ENCODE measurements at regions not wholly inside any gene's neighbourhood (a gene's known extent, or its start where the extent isn't known, plus 50 kb on each side); places are given as distances from the start of the nearest gene placed in this dataset.
"Not testable (repeated sequence)": the region's sequence is repeated elsewhere in the genome, so short reads cannot be mapped to it uniquely, and the experiment has no call there.

GRCh38 chr7:142636107-142636506 lies 113.2 kb upstream of the PRSS1 start:
- DNase-seq, result not testable (repeated sequence)

GRCh38 chr7:142632271-142633134 lies 116.8 kb upstream of the PRSS1 start:
- DNase-seq, result peak; percentile 62

DNA sequence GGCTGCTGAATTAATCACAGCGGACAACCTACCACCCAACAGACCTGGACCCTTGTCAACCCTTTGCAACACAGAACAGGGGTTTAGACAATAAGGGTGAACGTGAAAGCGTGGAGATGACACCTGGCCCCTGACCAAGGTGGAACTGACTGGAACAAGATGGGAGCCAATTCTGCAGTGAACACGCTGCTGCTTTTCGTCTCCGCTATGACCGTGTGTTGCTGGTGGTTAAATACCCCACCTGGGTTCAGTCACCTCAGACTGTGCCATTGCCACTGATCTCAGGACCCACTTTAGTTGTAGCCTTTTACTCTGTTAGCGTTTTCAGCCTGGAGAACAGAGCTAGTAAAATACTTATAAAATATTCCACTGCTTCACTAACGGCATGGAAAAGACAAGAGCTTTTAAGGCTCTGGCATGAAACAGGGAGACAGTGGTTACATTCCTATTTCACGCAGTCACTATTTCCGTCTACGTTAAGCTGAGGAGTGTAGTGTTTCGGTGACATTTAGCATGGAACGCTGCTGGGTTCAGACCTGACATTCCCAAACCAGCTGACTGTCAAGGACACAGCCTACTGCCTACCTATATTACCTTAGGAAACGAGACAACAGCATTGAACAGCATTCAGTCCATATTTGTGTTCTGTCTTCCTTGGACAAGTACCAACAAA lies 119.5 kb upstream of the PRSS1 start:
- DNase-seq, result no peak

DNA sequence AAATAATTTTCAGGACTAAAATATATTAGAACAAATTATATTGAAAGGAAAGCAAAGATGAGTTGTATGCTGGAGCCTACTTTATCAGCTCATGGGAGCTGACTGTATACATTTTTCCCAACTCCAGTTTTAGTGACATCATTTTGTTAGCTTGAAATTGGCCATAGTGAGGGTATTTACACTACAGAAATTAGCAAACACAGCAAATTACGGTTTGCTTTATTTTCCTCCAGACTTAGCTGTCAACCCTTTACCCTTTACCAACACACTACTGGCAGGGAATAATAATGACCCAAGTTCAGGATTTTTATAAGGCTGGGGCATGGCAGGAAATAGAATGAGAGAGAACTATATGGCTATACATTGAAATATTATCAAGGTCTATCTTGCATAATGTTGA lies 120.3 kb upstream of the PRSS1 start:
- no peak for DNase-seq

DNA sequence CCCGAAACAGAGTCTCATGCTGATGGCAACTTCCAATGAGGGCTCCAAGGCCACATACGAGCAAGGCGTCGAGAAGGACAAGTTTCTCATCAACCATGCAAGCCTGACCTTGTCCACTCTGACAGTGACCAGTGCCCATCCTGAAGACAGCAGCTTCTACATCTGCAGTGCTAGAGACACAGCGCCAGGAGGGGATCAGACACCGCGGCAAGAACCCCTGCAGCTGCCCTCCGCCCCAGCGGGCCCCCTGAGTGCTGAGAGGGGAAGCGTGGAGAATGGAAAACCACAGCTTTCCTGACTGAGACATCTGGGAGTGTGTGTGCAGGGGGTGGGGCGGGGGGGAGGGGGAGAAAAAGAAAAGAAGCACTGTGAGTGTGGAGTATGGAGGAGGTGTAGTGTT lies 122.0 kb upstream of the PRSS1 start:
- DNase-seq, result not testable (repeated sequence)

DNA sequence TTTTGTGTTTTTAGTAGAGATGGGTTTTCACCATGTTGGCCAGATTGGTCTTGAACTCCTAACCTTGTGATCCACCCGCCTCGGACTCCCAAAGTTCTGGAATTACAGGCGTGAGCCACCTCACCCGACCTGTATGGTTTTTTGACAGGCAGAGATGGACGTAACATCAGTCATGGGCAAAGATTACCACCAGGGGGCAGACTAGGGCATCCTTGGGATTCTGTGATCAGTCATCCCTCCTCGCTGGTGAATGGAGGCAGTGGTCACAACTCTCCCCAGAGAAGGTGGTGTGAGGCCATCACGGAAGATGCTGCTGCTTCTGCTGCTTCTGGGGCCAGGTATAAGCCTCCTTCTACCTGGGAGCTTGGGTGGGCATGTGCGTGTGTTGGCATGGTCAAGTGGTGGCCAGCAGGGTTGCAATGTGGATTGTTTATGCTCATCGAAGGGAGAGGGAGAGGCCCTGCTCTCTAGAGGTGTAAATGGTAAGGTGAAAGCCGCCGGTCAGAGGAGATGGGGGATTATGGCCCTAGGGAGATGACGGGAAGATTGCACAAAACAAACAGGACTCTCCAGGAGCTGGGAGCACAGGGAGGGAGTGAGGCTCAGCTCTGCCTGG lies 122.7 kb upstream of the PRSS1 start:
- peak; percentile 74 for DNase-seq

DNA sequence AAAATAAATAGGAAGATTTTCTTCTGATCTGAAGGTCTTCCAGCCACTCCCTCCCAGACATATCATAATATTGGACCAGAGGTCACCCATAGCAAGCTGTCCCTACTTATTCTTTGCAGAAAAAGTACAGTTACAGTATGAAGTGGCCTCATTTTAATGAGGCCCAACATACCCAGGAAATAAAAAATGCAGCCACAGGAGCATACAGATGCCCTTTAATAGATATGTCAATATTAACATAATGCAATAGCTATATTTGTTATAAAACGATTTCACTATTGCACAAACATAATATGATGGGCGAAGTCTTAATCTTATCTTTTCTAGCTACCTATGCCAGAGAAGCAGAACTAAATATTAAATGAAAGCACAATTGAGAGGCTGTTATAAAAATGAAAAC lies 124.1 kb upstream of the PRSS1 start:
- DNase-seq, result not testable (repeated sequence)

DNA sequence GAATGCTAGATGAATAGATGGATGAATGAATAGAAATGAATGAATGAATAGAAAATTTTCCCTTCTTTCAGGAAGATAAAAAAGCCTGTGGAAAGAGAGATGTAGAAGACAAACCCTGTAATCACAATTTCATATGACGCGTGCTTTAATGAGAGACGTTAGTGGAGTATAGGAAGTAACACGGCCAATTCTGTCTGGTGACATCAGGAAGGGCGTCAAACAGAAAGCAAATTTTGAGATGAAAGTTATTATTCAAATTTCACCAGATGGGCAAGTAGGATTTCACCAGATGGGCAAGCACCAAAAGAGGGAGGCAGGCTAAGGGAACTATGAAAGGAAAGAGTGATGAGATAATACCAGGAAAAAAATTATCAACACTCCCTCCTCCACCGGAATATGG lies 128.9 kb upstream of the PRSS1 start:
- DNase-seq, result no peak

DNA sequence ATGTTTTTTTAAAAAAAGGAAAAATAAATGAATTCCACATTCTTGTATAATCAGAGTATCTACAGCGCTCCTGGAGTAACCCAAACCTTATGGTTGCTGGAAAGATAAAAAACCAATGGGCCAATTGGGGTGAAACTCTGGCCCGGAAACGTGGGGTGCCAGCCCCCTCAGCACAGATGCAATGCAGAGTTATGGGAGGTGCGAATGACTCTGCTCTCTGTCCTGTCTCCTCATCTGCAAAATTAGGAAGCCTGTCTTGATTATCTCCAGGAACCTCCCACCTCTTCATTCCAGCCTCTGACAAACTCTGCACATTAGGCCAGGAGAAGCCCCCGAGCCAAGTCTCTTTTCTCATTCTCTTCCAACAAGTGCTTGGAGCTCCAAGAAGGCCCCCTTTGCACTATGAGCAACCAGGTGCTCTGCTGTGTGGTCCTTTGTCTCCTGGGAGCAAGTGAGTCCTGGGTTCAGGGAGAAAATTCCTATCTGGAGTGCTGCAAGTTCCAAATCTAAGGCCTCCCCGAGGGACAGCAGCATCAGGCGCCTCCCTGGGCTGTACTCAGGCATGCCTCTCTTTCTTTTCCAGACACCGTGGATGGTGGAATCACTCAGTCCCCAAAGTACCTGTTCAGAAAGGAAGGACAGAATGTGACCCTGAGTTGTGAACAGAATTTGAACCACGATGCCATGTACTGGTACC lies 130.5 kb upstream of the PRSS1 start:
- no peak for DNase-seq

- DNase-seq, result no peak
These were observed 132.4 kb upstream of the PRSS1 start for GRCh38 chr7:142616842-142617241.

GRCh38 chr7:142616121-142616643 lies 133.1 kb upstream of the PRSS1 start:
- no peak for DNase-seq

GRCh38 chr7:142615508-142615907 lies 133.8 kb upstream of the PRSS1 start:
- no peak for DNase-seq

DNA sequence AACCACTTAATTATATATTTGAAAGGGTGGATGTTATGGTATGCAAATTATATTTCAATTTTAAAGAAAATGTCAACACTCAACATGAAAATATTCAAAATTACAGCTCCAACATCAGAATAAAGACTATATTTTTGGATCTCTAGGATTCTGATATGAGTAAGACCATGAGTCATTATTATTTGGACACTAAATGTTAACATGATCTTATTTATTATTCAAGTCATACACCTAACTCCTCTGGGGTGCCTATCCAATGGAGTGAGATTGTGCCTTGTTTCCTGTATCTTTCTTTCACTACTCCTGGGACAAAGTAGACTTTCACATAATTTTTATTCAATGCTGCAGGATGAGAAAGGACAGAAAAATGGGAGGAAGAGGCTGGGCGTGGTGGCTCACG lies 135.2 kb upstream of the PRSS1 start:
- no peak for DNase-seq

DNA sequence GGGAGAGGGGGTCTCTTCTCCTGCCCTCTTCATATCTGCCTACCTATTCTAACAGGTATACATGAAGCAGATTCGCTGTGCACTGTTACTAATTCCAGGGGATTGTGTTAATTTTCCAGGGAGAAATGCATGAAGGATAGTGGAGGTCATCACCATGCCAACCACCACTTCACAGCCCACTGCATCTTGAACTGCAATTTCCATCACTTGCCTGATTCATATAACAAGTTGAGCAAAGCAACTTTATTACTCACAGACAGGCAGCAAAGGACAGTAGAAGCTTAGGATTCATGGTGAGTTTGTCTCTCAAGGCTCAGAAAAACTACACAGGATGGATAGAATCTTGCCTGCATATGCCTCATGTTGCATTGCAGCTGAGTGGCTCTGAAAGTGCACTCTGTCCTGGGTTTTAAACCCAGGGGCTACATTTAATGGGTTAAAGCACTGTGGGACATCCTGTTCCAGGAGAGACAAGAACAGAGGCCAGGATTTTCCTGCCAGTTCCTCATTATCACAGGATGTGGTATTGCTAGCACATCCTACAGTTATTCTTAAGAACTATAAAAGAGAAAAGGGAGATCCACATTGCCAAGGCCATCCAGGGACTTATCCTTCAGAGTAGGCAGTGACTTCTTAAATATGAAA lies 136.9 kb upstream of the PRSS1 start:
- no peak for DNase-seq

GRCh38 chr7:142611566-142612236 lies 137.6 kb upstream of the PRSS1 start:
- no peak for DNase-seq

DNA sequence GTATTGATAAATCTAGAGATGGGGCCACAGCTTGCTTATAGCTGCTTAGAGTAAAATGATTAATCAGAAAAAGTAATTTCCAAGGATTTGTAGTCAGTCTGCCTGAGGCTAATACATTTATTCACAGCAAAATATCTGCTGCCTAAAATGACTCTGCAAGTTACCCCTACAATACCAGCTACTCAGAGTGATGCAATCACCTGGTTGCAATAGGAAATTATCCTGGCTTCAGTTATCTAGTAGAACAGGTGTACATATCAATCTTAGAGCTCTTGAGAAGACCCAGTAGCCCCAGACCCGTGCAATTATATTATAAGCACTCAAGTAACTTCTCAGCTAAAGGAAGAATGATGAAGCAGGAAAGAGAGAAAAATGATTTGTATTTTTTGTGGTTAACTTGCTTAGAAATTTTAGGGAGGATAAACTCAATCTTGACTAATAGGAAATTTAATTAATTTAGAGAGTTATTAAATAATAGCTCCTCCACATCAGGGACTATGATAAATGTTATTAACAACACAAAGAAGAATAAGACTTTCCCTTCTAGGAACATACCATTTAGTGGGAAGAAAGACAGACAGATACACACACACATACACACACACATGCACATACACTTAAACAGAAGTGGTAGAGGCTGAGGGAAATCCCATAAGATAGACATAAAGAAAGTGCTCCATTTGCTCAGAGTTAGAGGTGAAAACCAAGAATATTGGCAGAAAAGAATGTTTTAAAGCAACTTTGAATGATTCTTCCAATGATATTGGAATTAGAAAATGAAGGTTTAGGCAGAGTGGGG lies 140.4 kb upstream of the PRSS1 start:
- no peak for DNase-seq

DNA sequence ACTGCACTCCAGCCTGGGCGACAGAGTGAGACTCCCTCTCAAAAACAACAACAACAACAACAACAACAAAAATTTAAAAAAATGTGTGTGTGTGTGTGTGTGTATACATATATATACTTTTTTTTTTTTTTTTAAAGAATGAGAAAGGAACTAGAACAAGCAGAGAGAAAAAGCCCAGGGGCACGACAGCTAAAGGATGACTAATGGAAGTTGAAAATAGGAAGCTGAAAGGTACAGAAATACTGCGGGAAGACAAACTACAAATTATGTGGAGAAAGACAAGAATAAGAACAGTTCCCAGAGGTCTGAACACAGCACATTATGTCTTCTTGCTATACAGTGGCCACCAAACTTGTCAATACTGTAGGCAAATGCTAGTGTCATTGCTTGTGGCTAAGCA lies 141.9 kb upstream of the PRSS1 start:
- DNase-seq, result no peak

- DNase-seq, result no peak
These were observed 143.2 kb upstream of the PRSS1 start for GRCh38 chr7:142606081-142606480.

- no peak for DNase-seq
These were observed 144.6 kb upstream of the PRSS1 start for GRCh38 chr7:142604671-142605070.

DNA sequence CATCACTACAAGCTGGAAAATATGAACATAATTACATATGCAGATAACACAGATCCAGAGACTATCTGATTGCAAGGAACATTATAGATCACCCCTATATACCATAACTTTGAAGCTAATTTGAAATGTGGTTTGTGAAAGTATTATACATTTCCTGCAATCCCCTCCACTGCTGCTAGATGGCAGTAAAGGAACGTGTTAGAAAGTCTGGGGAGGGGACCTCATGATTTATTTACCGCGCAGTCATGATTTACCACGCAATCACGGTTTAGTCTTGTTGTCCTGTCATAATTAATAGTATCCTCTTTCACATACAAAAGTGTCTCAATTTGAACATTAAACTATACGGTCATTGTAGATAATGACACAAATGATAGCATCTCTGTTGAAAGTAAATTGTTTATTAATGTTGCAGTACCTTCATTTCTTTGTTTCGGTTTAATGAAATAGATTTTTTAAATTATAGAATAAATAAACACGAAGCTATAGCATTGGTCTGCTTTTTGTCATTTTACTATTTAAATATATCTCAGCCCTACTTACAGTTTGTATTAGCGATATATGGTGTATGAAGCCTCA lies 145.3 kb upstream of the PRSS1 start:
- peak; percentile 52 for DNase-seq

DNA sequence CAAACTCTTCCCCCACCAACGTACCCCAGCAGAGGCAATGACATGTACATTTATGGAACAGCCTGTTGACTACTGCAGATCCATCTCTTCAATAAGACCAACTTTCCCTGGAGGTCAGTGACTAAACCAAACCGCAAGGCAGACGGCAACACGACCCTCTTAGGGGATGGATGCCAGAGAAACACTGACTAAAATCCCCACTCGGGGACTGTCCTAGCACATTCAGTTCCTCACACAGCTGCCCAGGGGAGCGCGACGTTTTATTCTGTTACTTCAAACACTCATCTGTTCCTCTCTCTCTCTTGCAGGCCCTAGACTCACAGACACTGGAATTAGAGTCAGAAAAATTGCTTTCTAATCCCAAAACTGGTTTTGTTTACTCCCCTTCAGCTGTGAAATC lies 146.5 kb upstream of the PRSS1 start:
- no peak for DNase-seq
